H9 (cell line): ENCODE measurements at regions not wholly inside any gene's neighbourhood (a gene's known extent, or its start where the extent isn't known, plus 50 kb on each side); places are given as distances from the start of the nearest gene placed in this dataset.

ENCODE experiments used
- DNase-seq: peaks from one replicate; pipeline ENCODE4 v3.0.0-alpha.2; 2017
- H2AFZ ChIP-seq: one replicate; pipeline ENCODE4 v1.6.1; 2013; ENCODE audit warnings: mild to moderate bottlenecking, low read length, control low read depth, moderate library complexity
- H2AK5ac ChIP-seq: 2 replicates; pipeline ENCODE4 v1.6.1; 2013; ENCODE audit warnings: low read length, control low read depth, mixed read lengths; ENCODE audit not compliant: insufficient read length
- H2BK120ac ChIP-seq: one replicate; pipeline ENCODE4 v1.6.1; 2013; ENCODE audit warnings: low read depth, mild to moderate bottlenecking, low read length, control low read depth, inconsistent platforms; ENCODE audit not compliant: poor library complexity, severe bottlenecking
- H2BK12ac ChIP-seq: 2 replicates; pipeline ENCODE4 v1.6.1; 2013; ENCODE audit warnings: low read length, control low read depth, mixed read lengths, low read depth; ENCODE audit not compliant: insufficient read length
- H2BK15ac ChIP-seq: 2 replicates; pipeline ENCODE4 v1.6.1; 2013; ENCODE audit warnings: low read depth, low read length, control low read depth
- H2BK20ac ChIP-seq: one replicate; pipeline ENCODE4 v1.6.1; 2013; ENCODE audit warnings: low read depth, mild to moderate bottlenecking, low read length, control low read depth, inconsistent platforms; ENCODE audit not compliant: poor library complexity, severe bottlenecking
- H2BK5ac ChIP-seq: 2 replicates; pipeline ENCODE4 v1.6.1; 2013; ENCODE audit warnings: low read length, control low read depth, mixed read lengths; ENCODE audit not compliant: insufficient read length
- H3K14ac ChIP-seq: 2 replicates; pipeline ENCODE4 v1.6.1; 2013; ENCODE audit warnings: low read length, control low read depth; ENCODE audit not compliant: insufficient read depth
- H3K18ac ChIP-seq: 2 replicates; pipeline ENCODE4 v1.6.1; 2013; ENCODE audit warnings: low read depth, mild to moderate bottlenecking, mixed read lengths, low read length, control low read depth; ENCODE audit not compliant: insufficient read length
- H3K23ac ChIP-seq: 2 replicates; pipeline ENCODE4 v1.6.1; 2013; ENCODE audit warnings: low read length, control low read depth, mixed read lengths, low read depth; ENCODE audit not compliant: insufficient read length
- H3K23me2 ChIP-seq: 2 replicates; pipeline ENCODE4 v1.6.1; 2013; ENCODE audit warnings: low read depth, mild to moderate bottlenecking, mixed read lengths, low read length, control low read depth; ENCODE audit not compliant: insufficient read length, poor library complexity, severe bottlenecking
- H3K27ac ChIP-seq: 2 replicates; pipeline ENCODE4 v1.5.1; 2013; ENCODE audit warnings: low read length, control low read depth, mixed read lengths, low read depth; ENCODE audit not compliant: insufficient read length
- H3K27me3 ChIP-seq: 2 replicates; pipeline ENCODE4 v1.6.1; 2013; ENCODE audit warnings: low read length, control low read depth, inconsistent platforms; ENCODE audit not compliant: insufficient read depth
- H3K4ac ChIP-seq: 2 replicates; pipeline ENCODE4 v1.6.1; 2013; ENCODE audit warnings: low read depth, mild to moderate bottlenecking, control low read depth, inconsistent platforms, low read length, moderate library complexity
- H3K4me1 ChIP-seq: 2 replicates; pipeline ENCODE4 v1.6.1; 2013; ENCODE audit warnings: low read length, control low read depth, inconsistent platforms; ENCODE audit not compliant: insufficient read depth
- H3K4me2 ChIP-seq: 2 replicates; pipeline ENCODE4 v1.6.1; 2013; ENCODE audit warnings: low read length, control low read depth, mixed read lengths; ENCODE audit not compliant: insufficient read length, insufficient read depth
- H3K56ac ChIP-seq: 2 replicates; pipeline ENCODE4 v1.6.1; 2013; ENCODE audit warnings: low read depth, mild to moderate bottlenecking, mixed read lengths, low read length, control low read depth; ENCODE audit not compliant: insufficient read length
- H3K79me1 ChIP-seq: 2 replicates; pipeline ENCODE4 v1.6.1; 2013; ENCODE audit warnings: low read depth, mild to moderate bottlenecking, moderate library complexity, low read length, control low read depth, inconsistent platforms; ENCODE audit not compliant: insufficient read depth, poor library complexity, severe bottlenecking
- H3K79me2 ChIP-seq: 2 replicates; pipeline ENCODE4 v1.6.1; 2013; ENCODE audit warnings: low read length, control low read depth, inconsistent platforms; ENCODE audit not compliant: insufficient read depth
- H3K9ac ChIP-seq: 2 replicates; pipeline ENCODE4 v1.6.1; 2013; ENCODE audit warnings: low read length, control low read depth, mixed read lengths; ENCODE audit not compliant: insufficient read length; ENCODE audit errors: extremely low read depth
- H3K9me3 ChIP-seq: one replicate; pipeline ENCODE4 v1.6.1; 2013; ENCODE audit warnings: low read depth, low read length, inconsistent platforms; ENCODE audit not compliant: control insufficient read depth
- H3T11ph ChIP-seq: one replicate; pipeline ENCODE4 v1.6.1; 2013; ENCODE audit warnings: mild to moderate bottlenecking, low read length, control low read depth, inconsistent platforms
- H4K20me1 ChIP-seq: one replicate; pipeline ENCODE4 v1.6.1; 2013; ENCODE audit not compliant: control insufficient read depth, insufficient read length, insufficient read depth
- H4K5ac ChIP-seq: 2 replicates; pipeline ENCODE4 v1.6.1; 2013; ENCODE audit warnings: low read depth, mild to moderate bottlenecking, mixed read lengths, low read length, control low read depth; ENCODE audit not compliant: insufficient read length
- H4K8ac ChIP-seq: replicated peaks from 2 replicates; pipeline ENCODE4 v1.6.1; 2013; ENCODE audit warnings: low read length, control low read depth, mixed read lengths, low read depth; ENCODE audit not compliant: insufficient read length
- H4K91ac ChIP-seq: 2 replicates; pipeline ENCODE4 v1.6.1; 2013; ENCODE audit warnings: low read depth, mild to moderate bottlenecking, moderate library complexity, mixed read lengths, low read length, control low read depth; ENCODE audit not compliant: insufficient read length
- H3K27ac Mint-ChIP-seq, 3 experiments: 2 replicates in 2 of 3; 3 replicates in 1 of 3; pipeline ENCODE4 v1.8.0; 2020 to 2021; ENCODE audit warnings: mixed read lengths in 3 of 3, mild to moderate bottlenecking in 1 of 3, moderate library complexity in 1 of 3
- H3K27me3 Mint-ChIP-seq: 2 replicates; pipeline ENCODE4 v1.8.0; 2021; ENCODE audit warnings: low read depth, mild to moderate bottlenecking, moderate library complexity, mixed read lengths
- H3K36me3 Mint-ChIP-seq, 3 experiments: 2 replicates in 2 of 3; 3 replicates in 1 of 3; pipeline ENCODE4 v1.8.0; 2020 to 2021; ENCODE audit warnings: low read depth in 3 of 3, mixed read lengths in 3 of 3; ENCODE audit not compliant: insufficient read depth in 1 of 3
- H3K4me1 Mint-ChIP-seq, 2 experiments: 2 replicates each; pipeline ENCODE4 v1.8.0; 2020; ENCODE audit warnings: mixed read lengths in 2 of 2
- H3K4me3 Mint-ChIP-seq, 2 experiments: 2 replicates in 1 of 2; 3 replicates in 1 of 2; pipeline ENCODE4 v1.8.0; 2020 to 2021; ENCODE audit warnings: mild to moderate bottlenecking in 2 of 2, mixed read lengths in 2 of 2, moderate library complexity in 1 of 2
- H3K9me3 Mint-ChIP-seq, 2 experiments: 2 replicates in 1 of 2; 3 replicates in 1 of 2; pipeline ENCODE4 v1.8.0; 2020; ENCODE audit warnings: mild to moderate bottlenecking in 2 of 2, mixed read lengths in 2 of 2, moderate library complexity in 1 of 2
- WGBS: extraction: QIAGEN DNeasy Blood & Tissue Kit; methylation state at CpG from one replicate; pipeline ENCODE4 v1.1.7; 2013; ENCODE audit warnings: missing lambda C conversion rate, low lambda C conversion rate, mixed read lengths; ENCODE audit not compliant: insufficient read length; ENCODE audit errors: extremely low coverage; 5-methylcytosine and 5-hydroxymethylcytosine counted together
- TF ChIP-seq, protein P1 (sequence below): fragments of 200-600 bp; sonication (generic); conservative IDR thresholded peaks from 3 replicates; pipeline ENCODE4 v1.8.0; 2021; ENCODE audit warnings: antibody characterized with exemption, mild to moderate bottlenecking

DNA sequence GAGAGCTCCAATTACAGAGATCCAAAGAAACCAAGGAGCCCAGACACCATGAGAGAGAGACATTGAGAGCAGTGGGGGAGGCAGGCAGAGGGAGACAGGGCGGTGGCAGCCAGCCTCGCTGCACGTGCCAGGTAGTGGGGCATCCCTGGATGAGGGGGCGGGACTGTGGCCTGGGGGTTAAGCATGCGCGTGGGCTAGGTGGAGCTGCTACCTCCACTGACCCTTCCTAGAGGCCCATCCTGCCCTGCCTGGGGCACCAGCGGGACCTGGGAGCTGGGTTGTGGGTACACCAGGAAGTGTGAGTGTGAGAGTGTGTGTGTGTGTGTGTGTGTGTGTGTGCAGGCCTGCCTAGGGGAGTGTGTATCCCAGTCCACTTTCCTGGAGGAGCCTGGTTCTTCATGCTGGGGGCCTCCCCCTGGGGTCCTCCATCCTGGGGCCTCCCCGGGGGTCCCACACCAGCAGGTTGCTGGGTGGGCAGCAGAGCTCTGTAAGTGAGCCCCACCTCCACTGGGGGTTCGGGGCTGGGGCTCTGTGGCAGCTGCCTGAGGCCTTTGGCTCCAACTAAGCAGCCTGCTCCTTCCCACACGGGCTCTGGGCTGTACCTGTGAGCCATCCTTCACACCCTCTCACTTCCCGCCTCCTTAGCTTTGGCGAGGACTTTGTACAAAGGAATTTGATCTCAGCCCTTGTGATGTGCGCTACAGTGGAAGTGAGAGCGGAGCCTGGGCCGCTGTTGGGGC, 127.4 kb downstream of the IRF8 start:
- no peaks in the 10 kb centered on the region for H3K4me1 ChIP-seq
- H3K4me2 ChIP-seq: no peak overlapping the region
- no CpG with 5 or more reads among the region's 15 CpGs for WGBS
- no peak overlapping the region for H3K4ac ChIP-seq
- Mint-ChIP-seq H3K9me3 (peaks cover 17 to 22% of the 10 kb centered on the region in 2 experiments), H3K27me3 (peaks cover 60% of the 10 kb centered on the region), H3K4me1 (peaks cover 0 to 6% of the 10 kb centered on the region in 2 experiments; a peak in 3 of 4 replicates), H3K27ac (no peak overlapping the region), H3K4me3 (no peak overlapping the region), H3K36me3 (peaks cover 0 to 11% (median 2%) of the 10 kb centered on the region in 3 experiments; a peak in 2 of 7 replicates)
- no peak overlapping the region for H4K5ac ChIP-seq
- no peak overlapping the region for H2AK5ac ChIP-seq
- H3K79me1 ChIP-seq: no peaks in the 10 kb centered on the region
- H4K20me1 ChIP-seq: no peaks in the 10 kb centered on the region
- H3K27me3 ChIP-seq: no peaks in the 10 kb centered on the region
- H3K18ac ChIP-seq: no peak overlapping the region
- H2BK12ac ChIP-seq: no peak overlapping the region
- H3K14ac ChIP-seq: no peak overlapping the region
- H3K23ac ChIP-seq: no peak overlapping the region
- no peak overlapping the region for H3K56ac ChIP-seq
- H2BK5ac ChIP-seq: no peak overlapping the region
- no peak overlapping the region for H4K8ac ChIP-seq
- no peak overlapping the region for H3K27ac ChIP-seq
- peaks cover 4% of the 10 kb centered on the region for H3K9me3 ChIP-seq
- H2BK20ac ChIP-seq: no peak overlapping the region
- no peak overlapping the region for H3T11ph ChIP-seq
- no peak overlapping the region for H2AFZ ChIP-seq
- no peak overlapping the region for H2BK120ac ChIP-seq
- no peak overlapping the region for H4K91ac ChIP-seq
- no peak overlapping the region for H3K9ac ChIP-seq
- no peak for DNase-seq
- no peaks in the 10 kb centered on the region for H3K23me2 ChIP-seq
- no peaks in the 10 kb centered on the region for H3K79me2 ChIP-seq
- no peak overlapping the region for H2BK15ac ChIP-seq
- TF ChIP-seq, protein P1, sequence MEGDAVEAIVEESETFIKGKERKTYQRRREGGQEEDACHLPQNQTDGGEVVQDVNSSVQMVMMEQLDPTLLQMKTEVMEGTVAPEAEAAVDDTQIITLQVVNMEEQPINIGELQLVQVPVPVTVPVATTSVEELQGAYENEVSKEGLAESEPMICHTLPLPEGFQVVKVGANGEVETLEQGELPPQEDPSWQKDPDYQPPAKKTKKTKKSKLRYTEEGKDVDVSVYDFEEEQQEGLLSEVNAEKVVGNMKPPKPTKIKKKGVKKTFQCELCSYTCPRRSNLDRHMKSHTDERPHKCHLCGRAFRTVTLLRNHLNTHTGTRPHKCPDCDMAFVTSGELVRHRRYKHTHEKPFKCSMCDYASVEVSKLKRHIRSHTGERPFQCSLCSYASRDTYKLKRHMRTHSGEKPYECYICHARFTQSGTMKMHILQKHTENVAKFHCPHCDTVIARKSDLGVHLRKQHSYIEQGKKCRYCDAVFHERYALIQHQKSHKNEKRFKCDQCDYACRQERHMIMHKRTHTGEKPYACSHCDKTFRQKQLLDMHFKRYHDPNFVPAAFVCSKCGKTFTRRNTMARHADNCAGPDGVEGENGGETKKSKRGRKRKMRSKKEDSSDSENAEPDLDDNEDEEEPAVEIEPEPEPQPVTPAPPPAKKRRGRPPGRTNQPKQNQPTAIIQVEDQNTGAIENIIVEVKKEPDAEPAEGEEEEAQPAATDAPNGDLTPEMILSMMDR: no peak
